ENCODE measurements at regions not wholly inside any gene's neighbourhood (a gene's known extent, or its start where the extent isn't known, plus 50 kb on each side); places are given as distances from the start of the nearest gene placed in this dataset.

- TF ChIP-seq EZH2 (optimal IDR thresholded peaks at IDR 0.05; ENCODE audit: low read depth, low read length) (no peak), EZH2phosphoT487 (IDR thresholded peaks at IDR 0.05; ENCODE audit: low read length) (no peak)
Measured at GRCh38 chr2:100653449-100654035, 90.7 kb downstream of the PDCL3 start.

Measured in MM.1S (cell line).